SK-N-MC (cell line): ENCODE measurements at regions not wholly inside any gene's neighbourhood (a gene's known extent, or its start where the extent isn't known, plus 50 kb on each side); places are given as distances from the start of the nearest gene placed in this dataset.

ENCODE experiments used
- EZH2 ChIP-seq: fragments of 200-600 bp; sonication (generic); IDR thresholded peaks from one replicate; pipeline ENCODE4 v1.6.1; 2017; ENCODE audit warnings: antibody characterized with exemption
- FOXP2 ChIP-seq: optimal IDR thresholded peaks from 2 replicates; pipeline ENCODE3; 2011; ENCODE audit warnings: mild to moderate bottlenecking, moderate library complexity; ENCODE audit not compliant: insufficient read depth; ENCODE audit errors: extremely low read length, control extremely low read depth
- POLR2AphosphoS5 ChIP-seq: IDR thresholded peaks from 2 replicates; pipeline ENCODE4 v1.6.1; 2012; ENCODE audit warnings: mild to moderate bottlenecking, low read depth, low read length, borderline replicate concordance

- TF ChIP-seq POLR2AphosphoS5 (no peak), EZH2 (no peak), FOXP2 (no peak)
These were observed 369.2 kb upstream of the LCORL start for GRCh38 chr4:18390655-18391353.
